Small intestine (tissue), 7 donors: ENCODE measurements at regions not wholly inside any gene's neighbourhood (a gene's known extent, or its start where the extent isn't known, plus 50 kb on each side); places are given as distances from the start of the nearest gene placed in this dataset.
"Not testable (repeated sequence)": the region's sequence is repeated elsewhere in the genome, so short reads cannot be mapped to it uniquely, and the experiment has no call there.

ENCODE experiments used
- DNase-seq, 2 donors: peaks; one replicate each; pipeline versions ENCODE4 v3.0.0 to v3.0.0-alpha.2; 2013
- FAIRE-seq: peaks from 2 replicates; lab custom pipeline; 2012; peaks lifted over from hg19 to GRCh38; lab: Jason Lieb, UNC
- H3K27ac ChIP-seq, 3 donors: one replicate each; pipeline ENCODE4 v1.5.1; 2013; ENCODE audit warnings: low read length in 2 of 3, mild to moderate bottlenecking in 2 of 3, control low read depth in 1 of 3, inconsistent platforms in 1 of 3, low read depth in 1 of 3, moderate library complexity in 1 of 3
- H3K27me3 ChIP-seq, 3 donors: one replicate each; pipeline ENCODE4 v1.6.1; 2013; ENCODE audit warnings: low read length in 3 of 3, inconsistent platforms in 1 of 3; ENCODE audit not compliant: control insufficient read depth in 3 of 3, insufficient read depth in 3 of 3
- H3K36me3 ChIP-seq, 3 donors: one replicate each; pipeline ENCODE4 v1.6.1; 2013; ENCODE audit warnings: low read length in 3 of 3, inconsistent platforms in 1 of 3, low read depth in 1 of 3, mild to moderate bottlenecking in 1 of 3, moderate library complexity in 1 of 3; ENCODE audit not compliant: control insufficient read depth in 3 of 3, insufficient read depth in 2 of 3
- H3K4me1 ChIP-seq, 3 donors: one replicate each; pipeline ENCODE4 v1.6.1; 2013; ENCODE audit warnings: low read length in 2 of 3, inconsistent platforms in 1 of 3, low read depth in 1 of 3, mild to moderate bottlenecking in 1 of 3, moderate library complexity in 1 of 3; ENCODE audit not compliant: control insufficient read depth in 3 of 3, insufficient read depth in 2 of 3
- H3K4me3 ChIP-seq, 3 donors: one replicate each; pipeline ENCODE4 v1.5.1; 2013; ENCODE audit warnings: low read length in 3 of 3, control low read depth in 1 of 3, inconsistent platforms in 1 of 3, low read depth in 1 of 3, mild to moderate bottlenecking in 1 of 3, moderate library complexity in 1 of 3
- H3K9me3 ChIP-seq, 2 donors: one replicate each; pipeline ENCODE4 v1.6.1; 2013; ENCODE audit warnings: low read depth in 1 of 2, low read length in 1 of 2; ENCODE audit not compliant: control insufficient read depth in 2 of 2, insufficient read depth in 1 of 2
- WGBS, 3 donors: extraction: QIAGEN DNeasy Blood & Tissue Kit; methylation state at CpG; one replicate each; pipeline ENCODE4 v1.1.7; 2013; 5-methylcytosine and 5-hydroxymethylcytosine counted together
- donor health status: healthy with polysubstance abuse.
- donor health status: control.
- donor health status: control.
- donor health status: Bipolar disorder and iron deficiency.
- donor health status: healthy.

DNA sequence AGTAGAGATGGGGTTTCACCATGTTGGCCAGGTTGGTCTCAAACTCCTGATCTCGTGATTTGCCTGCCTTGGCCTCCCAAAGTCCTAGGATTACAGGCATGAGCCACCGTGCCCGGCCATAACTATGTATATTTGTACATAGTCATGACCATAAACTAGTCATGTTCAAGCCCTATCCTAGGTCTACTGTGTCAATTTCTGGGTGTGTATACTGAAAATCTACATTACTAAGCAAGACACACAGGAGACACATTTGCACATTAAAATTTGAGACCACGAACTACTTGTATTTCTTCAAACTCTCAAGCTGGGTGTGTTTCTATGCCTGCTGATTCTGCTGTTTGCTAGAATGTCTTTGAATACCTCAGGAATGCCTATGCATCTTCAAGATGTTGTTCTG is 451.3 kb upstream of the MCTP2 start:
- DNase-seq = no peak
- no peaks in the 10 kb centered on the region for H3K36me3 ChIP-seq
- no peak for FAIRE-seq
- no peaks in the 10 kb centered on the region for H3K27me3 ChIP-seq
- 71 to 87% (median 72%) methylated on average over 4 of the region's 4 CpGs for WGBS, 3 donors
- no peak overlapping the region for H3K27ac ChIP-seq
- no peaks in the 10 kb centered on the region for H3K4me1 ChIP-seq
- H3K4me3 ChIP-seq = no peak overlapping the region
- H3K9me3 ChIP-seq = no peaks in the 10 kb centered on the region

DNA sequence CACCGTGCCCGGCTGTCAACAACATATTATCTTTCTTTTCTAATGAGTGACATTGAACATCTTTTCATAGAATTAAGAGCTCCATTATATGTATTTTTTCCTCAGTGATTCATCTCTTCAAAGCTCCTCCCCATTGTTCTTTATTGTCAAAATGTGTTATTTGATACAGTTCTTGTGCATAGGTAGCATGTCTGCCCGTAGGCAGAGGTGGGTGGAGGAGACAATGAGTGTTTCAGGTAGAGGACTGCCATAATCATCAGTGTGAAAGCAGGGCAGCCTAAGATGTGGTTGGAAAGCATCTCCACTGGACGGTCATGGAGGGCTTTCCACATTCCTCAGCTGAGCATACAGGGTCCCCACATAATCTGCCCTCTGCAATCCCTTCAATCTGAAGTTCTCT is 452.0 kb upstream of the MCTP2 start:
- Histone ChIP-seq H3K36me3 (no peaks in the 10 kb centered on the region), H3K27ac (no peak overlapping the region), H3K9me3 (no peaks in the 10 kb centered on the region), H3K4me3 (no peak overlapping the region), H3K27me3 (no peaks in the 10 kb centered on the region), H3K4me1 (no peaks in the 10 kb centered on the region)
- 82 to 87% (median 83%) methylated on average over 4 of the region's 4 CpGs for WGBS, 3 donors
- DNase-seq (no peak), FAIRE-seq (no peak)

DNA sequence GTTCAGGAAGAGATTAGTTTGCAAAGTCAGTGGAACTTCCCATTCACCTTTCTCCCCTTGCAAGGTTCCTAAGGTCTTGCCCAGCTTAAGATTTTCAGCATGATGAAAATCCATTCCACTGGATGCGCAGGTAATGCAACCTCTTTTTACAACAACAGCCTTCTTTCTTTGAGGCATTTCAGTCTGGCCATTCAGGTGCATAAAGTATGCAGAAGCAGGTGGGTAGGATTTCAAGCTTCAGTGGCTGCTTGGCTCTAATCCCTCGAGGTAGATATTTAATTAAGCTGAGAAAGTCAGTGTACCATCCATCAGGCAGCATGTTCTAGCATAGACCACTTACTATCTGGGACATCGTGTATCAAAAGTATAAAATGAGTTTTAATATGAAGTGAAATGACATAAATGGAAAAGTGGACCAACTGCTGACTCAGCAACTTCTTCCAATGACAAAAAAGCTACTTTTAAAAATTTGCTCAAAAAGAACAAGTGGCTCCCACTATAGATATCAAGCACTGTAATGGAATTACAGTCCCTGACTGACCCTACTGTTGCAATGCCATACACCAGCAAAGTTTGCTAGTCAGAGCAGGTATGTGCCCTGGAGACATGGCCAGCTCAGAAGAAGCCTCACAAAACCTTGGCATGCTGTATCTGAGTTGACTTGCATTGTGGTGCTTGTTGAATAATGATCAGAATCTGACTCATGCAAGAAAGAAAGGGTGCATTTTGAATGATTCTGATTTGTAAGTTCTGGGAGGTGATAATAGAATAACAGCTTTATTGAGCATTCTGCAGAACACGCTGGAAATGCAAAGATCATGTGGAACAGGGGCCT is 459.9 kb upstream of the MCTP2 start:
- Histone ChIP-seq H3K4me1 (no peaks in the 10 kb centered on the region), H3K9me3 (peaks cover 0 to 2% of the 10 kb centered on the region in 2 donors), H3K4me3 (no peak overlapping the region), H3K27ac (no peak overlapping the region), H3K27me3 (no peaks in the 10 kb centered on the region), H3K36me3 (no peaks in the 10 kb centered on the region)
- WGBS, 3 donors = 62 to 80% (median 71%) methylated on average over 4 of the region's 4 CpGs
- FAIRE-seq = no peak
- DNase-seq = no peak

DNA sequence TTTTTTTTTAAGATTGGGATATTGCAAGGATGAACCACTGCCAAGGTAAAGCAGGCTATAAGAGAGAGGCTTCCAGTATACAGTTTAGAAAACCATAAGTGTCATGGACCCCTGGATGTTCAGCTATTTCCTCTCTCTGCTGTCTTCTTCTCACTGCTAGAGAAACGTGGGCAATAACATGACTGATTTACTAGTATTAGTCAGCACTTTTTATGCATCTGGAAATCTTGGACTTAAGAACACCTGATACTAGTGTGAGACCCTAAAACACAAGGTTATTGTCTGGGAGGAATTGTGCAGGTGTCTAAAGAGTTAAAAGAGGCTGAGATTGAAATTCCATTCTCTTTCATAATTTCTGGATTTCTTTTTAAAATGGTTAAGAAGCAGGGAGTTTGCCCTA is 460.6 kb upstream of the MCTP2 start:
- 9 to 43% (median 37%) methylated on average over 1 of the region's 1 CpG for WGBS, 3 donors
- Histone ChIP-seq H3K36me3 (no peaks in the 10 kb centered on the region), H3K4me3 (no peak overlapping the region), H3K9me3 (peaks cover 0 to 2% of the 10 kb centered on the region in 2 donors), H3K4me1 (no peaks in the 10 kb centered on the region), H3K27me3 (no peaks in the 10 kb centered on the region), H3K27ac (no peak overlapping the region)
- FAIRE-seq (no peak), DNase-seq (no peak)

DNA sequence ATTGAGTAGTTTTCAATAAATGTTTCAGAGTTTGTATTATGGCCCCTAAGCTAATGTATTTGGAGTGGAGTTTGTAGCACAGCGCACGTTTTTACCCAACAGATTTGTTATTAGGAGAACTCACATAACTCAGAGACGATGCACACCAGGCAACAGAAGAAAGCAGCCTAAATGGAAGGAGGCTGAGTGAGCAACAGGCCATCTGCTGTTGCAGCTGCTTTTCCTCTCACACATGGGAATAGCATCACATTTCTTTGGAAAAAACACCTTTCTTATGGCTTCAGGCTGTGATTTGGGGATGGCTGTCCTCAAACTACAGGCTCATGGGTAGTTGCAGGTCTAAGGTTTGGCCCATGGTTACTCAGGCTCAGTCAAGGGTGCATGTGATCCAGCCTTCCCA is 469.3 kb upstream of the MCTP2 start:
- FAIRE-seq (no peak), DNase-seq (no peak)
- 85 to 90% (median 90%) methylated on average over 3 of the region's 3 CpGs for WGBS, 3 donors
- H3K9me3 ChIP-seq = peaks cover 0 to under 1% of the 10 kb centered on the region in 2 donors
- H3K27ac ChIP-seq = no peak overlapping the region
- no peak overlapping the region for H3K4me3 ChIP-seq
- no peaks in the 10 kb centered on the region for H3K4me1 ChIP-seq
- no peaks in the 10 kb centered on the region for H3K27me3 ChIP-seq
- no peaks in the 10 kb centered on the region for H3K36me3 ChIP-seq

DNA sequence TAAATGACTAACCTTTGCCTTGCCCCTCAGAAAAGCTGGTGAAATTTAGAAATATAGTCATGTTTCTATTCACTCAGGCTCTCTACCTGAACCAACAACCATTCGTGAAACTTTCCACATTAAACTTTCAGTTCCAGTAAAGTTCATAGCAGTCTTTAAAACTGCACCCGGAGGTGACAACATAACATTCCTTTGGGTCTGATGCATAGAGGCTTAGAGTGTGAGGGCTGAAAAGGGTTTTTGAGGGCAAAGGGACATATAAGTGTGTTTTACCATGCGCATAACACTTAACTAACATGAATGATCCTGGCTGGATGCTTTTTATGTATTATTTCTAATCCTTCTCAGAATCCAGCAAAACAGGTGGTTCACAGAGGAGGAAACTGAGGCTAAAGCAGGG is 471.7 kb upstream of the MCTP2 start:
- Histone ChIP-seq H3K4me1 (no peaks in the 10 kb centered on the region), H3K27ac (no peak overlapping the region), H3K36me3 (no peaks in the 10 kb centered on the region), H3K4me3 (no peak overlapping the region), H3K27me3 (no peaks in the 10 kb centered on the region), H3K9me3 (peaks cover 0 to 2% of the 10 kb centered on the region in 2 donors)
- 69 to 79% (median 79%) methylated on average over 3 of the region's 3 CpGs for WGBS, 3 donors
- no peak for FAIRE-seq
- DNase-seq = no peak

DNA sequence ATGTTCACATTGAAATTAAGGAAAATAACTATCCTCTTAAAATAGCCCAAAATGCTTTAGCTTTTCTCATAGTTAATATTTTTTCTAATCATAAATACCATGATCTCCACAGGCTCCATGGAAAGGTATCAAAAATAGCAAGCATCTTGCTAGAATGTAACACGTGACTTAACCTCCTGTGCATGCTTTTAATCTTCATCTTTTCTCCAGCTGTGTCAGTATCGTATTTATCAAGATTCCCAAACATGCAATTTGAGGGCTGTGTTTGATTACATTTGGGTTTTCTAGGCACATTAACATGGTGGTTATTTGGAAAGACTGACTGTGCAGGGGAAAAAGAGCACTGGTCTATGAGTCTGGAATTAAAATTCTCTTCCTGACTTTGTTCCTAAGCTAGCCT is 472.5 kb upstream of the MCTP2 start:
- no peak overlapping the region for H3K4me3 ChIP-seq
- H3K36me3 ChIP-seq = no peaks in the 10 kb centered on the region
- no peaks in the 10 kb centered on the region for H3K4me1 ChIP-seq
- no peak overlapping the region for H3K27ac ChIP-seq
- H3K27me3 ChIP-seq = no peaks in the 10 kb centered on the region
- DNase-seq (no peak), FAIRE-seq (no peak)
- peaks cover 0 to 2% of the 10 kb centered on the region in 2 donors for H3K9me3 ChIP-seq
- WGBS, 3 donors = 59 to 75% (median 65%) methylated on average over 2 of the region's 2 CpGs

DNA sequence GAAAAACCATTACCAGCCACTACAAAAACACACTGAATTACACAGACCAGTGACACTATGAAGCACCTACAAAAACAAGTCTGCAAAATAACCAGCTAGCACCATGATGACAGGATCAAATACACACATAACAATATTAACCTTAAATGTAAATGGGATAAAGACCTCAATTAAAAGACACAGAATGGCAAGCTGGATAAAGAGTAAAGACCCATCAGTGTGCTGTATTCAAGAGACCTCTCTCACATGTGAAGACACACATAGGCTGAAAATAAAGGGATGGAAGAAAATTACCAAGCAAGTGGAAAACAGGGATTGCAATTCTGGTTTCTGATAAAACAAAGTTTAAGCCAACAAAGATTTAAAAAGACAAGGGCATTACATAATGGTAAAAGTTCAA is 482.7 kb upstream of the MCTP2 start:
- Histone ChIP-seq H3K4me1 (no peaks in the 10 kb centered on the region), H3K36me3 (no peaks in the 10 kb centered on the region), H3K9me3 (peaks cover 0 to 12% of the 10 kb centered on the region in 2 donors), H3K4me3 (no peak overlapping the region), H3K27ac (no peak overlapping the region), H3K27me3 (no peaks in the 10 kb centered on the region)
- no peak for FAIRE-seq
- DNase-seq = no peak

DNA sequence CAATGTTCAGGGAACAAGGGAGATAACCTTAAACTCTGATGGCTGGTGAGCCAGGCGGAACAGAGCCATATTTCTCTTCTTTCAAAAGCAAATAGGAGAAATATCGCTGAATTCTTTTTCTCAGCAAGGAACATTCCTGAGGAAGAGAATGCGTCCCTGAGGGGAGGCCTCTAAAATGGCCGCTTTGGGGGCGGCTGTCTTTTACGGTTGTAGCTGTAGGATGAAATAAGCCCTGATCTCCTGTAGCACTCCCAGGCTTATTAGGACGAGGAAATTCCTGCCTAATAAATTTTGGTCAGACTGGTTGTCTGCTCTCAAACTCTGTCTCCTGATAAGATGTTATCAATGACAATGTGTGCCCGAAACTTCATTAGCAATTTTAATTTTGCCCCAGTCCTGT is 496.4 kb upstream of the MCTP2 start:
- not testable (repeated sequence) for DNase-seq, H3K27ac ChIP-seq, H3K36me3 ChIP-seq, H3K27me3 ChIP-seq, H3K4me3 ChIP-seq, H3K4me1 ChIP-seq, FAIRE-seq
- H3K9me3 ChIP-seq = peaks cover 0 to 21% of the 10 kb centered on the region in 2 donors
- WGBS, 3 donors = 92 to 94% (median 93%) methylated on average over 7 to 8 of the region's 8 CpGs
